ENCODE measurements at regions not wholly inside any gene's neighbourhood (a gene's known extent, or its start where the extent isn't known, plus 50 kb on each side); places are given as distances from the start of the nearest gene placed in this dataset.

- TF ChIP-seq CHD7 (IDR thresholded peaks at IDR 0.05; ENCODE audit: insufficient replicate concordance, low read length), result no peak
- TF ChIP-seq E2F6 (IDR thresholded peaks at IDR 0.05), result no peak
- TF ChIP-seq SIN3A (conservative IDR thresholded peaks at IDR 0.05 in 1 of 2, IDR thresholded peaks at IDR 0.05 in 1 of 2; ENCODE audit: low read depth in 1 of 2, low read length in 2 of 2), result no peak
Observed at GRCh38 chr11:19426011-19426755, 185.4 kb upstream of the E2F8 start (continued).
